IMR-90 (cell line): ENCODE measurements at regions not wholly inside any gene's neighbourhood (a gene's known extent, or its start where the extent isn't known, plus 50 kb on each side); places are given as distances from the start of the nearest gene placed in this dataset.
A peak's percentile ranks its signal among the peaks of the same experiment; 100 is the strongest.

Experiments
- ATAC-seq: fragments of 200-7000 bp; cut with Tn5 transposase; 2 replicates; pipeline ENCODE4 v1.9.1; 2020; ENCODE audit warnings: low read depth, mild to moderate bottlenecking, moderate library complexity
- BruUV-seq: library from RNA; stranded (reverse); fragments of 400-500 nt; replicated peaks from 2 replicates; lab custom pipeline; 2021; lab: Mats Ljungman, UMichigan
- CTCF ChIA-PET: fragments of 300-600 bp; formaldehyde crosslinking; extraction: SDS; loops from one replicate; lab custom pipeline; 2021; ENCODE audit warnings: antibody characterized with exemption; lab: Yijun Ruan, JAX
- POLR2A ChIA-PET: fragments of 300-600 bp; sonication (Branson Sonifier 250); formaldehyde crosslinking; loops from one replicate; lab custom pipeline; 2022; ENCODE audit warnings: antibody characterized with exemption; ENCODE audit not compliant: unreplicated experiment; lab: Charles Lee
- DNase-seq: peaks from one replicate; pipeline ENCODE4 v3.0.0; 2013
- H2AFZ ChIP-seq: replicated peaks from 2 replicates; pipeline ENCODE3; 2013; ENCODE audit warnings: low read length, mild to moderate bottlenecking; ENCODE audit not compliant: poor library complexity
- H2AK5ac ChIP-seq: 2 replicates; pipeline ENCODE4 v1.6.1; 2013; ENCODE audit warnings: low read depth, low read length, inconsistent platforms
- H2AK9ac ChIP-seq: replicated peaks from 2 replicates; pipeline ENCODE3; 2013; ENCODE audit warnings: mild to moderate bottlenecking, low read depth, low read length, moderate library complexity; ENCODE audit not compliant: poor library complexity
- H2BK120ac ChIP-seq: 2 replicates; pipeline ENCODE4 v1.6.1; 2013; ENCODE audit warnings: low read depth, low read length, inconsistent platforms
- H2BK15ac ChIP-seq: 3 replicates; pipeline ENCODE4 v1.6.1; 2013; ENCODE audit warnings: low read depth, low read length, inconsistent platforms
- H2BK20ac ChIP-seq: 2 replicates; pipeline ENCODE4 v1.6.1; 2013; ENCODE audit warnings: low read depth, mild to moderate bottlenecking, inconsistent platforms, low read length, moderate library complexity
- H2BK5ac ChIP-seq: 2 replicates; pipeline ENCODE4 v1.6.1; 2013; ENCODE audit warnings: mild to moderate bottlenecking, low read depth, low read length, inconsistent platforms; ENCODE audit not compliant: poor library complexity, severe bottlenecking
- H3K14ac ChIP-seq: replicated peaks from 2 replicates; pipeline ENCODE4 v1.6.1; 2013; ENCODE audit warnings: low read depth, low read length, inconsistent platforms
- H3K18ac ChIP-seq: 2 replicates; pipeline ENCODE4 v1.6.1; 2013; ENCODE audit warnings: low read depth, low read length, control low read depth
- H3K23ac ChIP-seq: 2 replicates; pipeline ENCODE4 v1.6.1; 2013; ENCODE audit warnings: low read depth, low read length, inconsistent platforms
- H3K27ac ChIP-seq: 2 replicates; pipeline ENCODE4 v1.5.1; 2013; ENCODE audit warnings: mild to moderate bottlenecking, control low read depth, low read length; ENCODE audit not compliant: insufficient read depth
- H3K27me3 ChIP-seq: 2 replicates; pipeline ENCODE4 v1.6.1; 2013; ENCODE audit warnings: low read length; ENCODE audit not compliant: control insufficient read depth, insufficient read depth
- H3K36me3 ChIP-seq: 2 replicates; pipeline ENCODE4 v1.6.1; 2013; ENCODE audit warnings: low read length, mixed read lengths; ENCODE audit not compliant: control insufficient read depth, insufficient read depth
- H3K4ac ChIP-seq: 2 replicates; pipeline ENCODE4 v1.6.1; 2013; ENCODE audit warnings: low read depth, low read length, inconsistent platforms
- H3K4me1 ChIP-seq: 2 replicates; pipeline ENCODE4 v1.6.1; 2013; ENCODE audit warnings: low read length, mixed read lengths; ENCODE audit not compliant: control insufficient read depth, insufficient read depth
- H3K4me2 ChIP-seq: 2 replicates; pipeline ENCODE4 v1.6.1; 2013; ENCODE audit warnings: low read depth, mild to moderate bottlenecking, control low read depth, low read length, moderate library complexity
- H3K4me3 ChIP-seq: 2 replicates; pipeline ENCODE4 v1.5.1; 2013; ENCODE audit warnings: low read depth, mild to moderate bottlenecking, control low read depth, low read length, moderate library complexity; ENCODE audit not compliant: insufficient read depth
- H3K56ac ChIP-seq: 2 replicates; pipeline ENCODE4 v1.6.1; 2013; ENCODE audit warnings: low read length, inconsistent platforms; ENCODE audit not compliant: insufficient read depth; ENCODE audit errors: extremely low read depth
- H3K79me1 ChIP-seq, 2 experiments: 2 replicates each; pipeline ENCODE4 v1.6.1; 2013; ENCODE audit warnings: low read length in 2 of 2, inconsistent platforms in 1 of 2, low read depth in 1 of 2
- H3K9ac ChIP-seq: 2 replicates; pipeline ENCODE4 v1.6.1; 2013; ENCODE audit warnings: low read depth, low read length, control low read depth
- H3K9me1 ChIP-seq: 2 replicates; pipeline ENCODE4 v1.6.1; 2013; ENCODE audit warnings: low read length, inconsistent platforms; ENCODE audit not compliant: insufficient read depth
- H3K9me3 ChIP-seq: 2 replicates; pipeline ENCODE4 v1.6.1; 2013; ENCODE audit warnings: low read length; ENCODE audit not compliant: control insufficient read depth, insufficient read depth
- H4K20me1 ChIP-seq: 2 replicates; pipeline ENCODE4 v1.6.1; 2013; ENCODE audit warnings: low read length, inconsistent platforms; ENCODE audit not compliant: insufficient read depth
- H4K5ac ChIP-seq: 2 replicates; pipeline ENCODE4 v1.6.1; 2013; ENCODE audit warnings: mild to moderate bottlenecking, low read depth, low read length, control low read depth
- H4K8ac ChIP-seq, 2 experiments: 2 replicates each; pipeline ENCODE4 v1.6.1; 2013; ENCODE audit warnings: low read depth in 2 of 2, low read length in 2 of 2, control low read depth in 1 of 2, inconsistent platforms in 1 of 2
- H4K91ac ChIP-seq: 2 replicates; pipeline ENCODE4 v1.6.1; 2013; ENCODE audit warnings: low read depth, low read length, inconsistent platforms; ENCODE audit not compliant: insufficient read depth
- CTCF ChIP-seq: conservative IDR thresholded peaks from 2 replicates; pipeline ENCODE4 v1.5.1; 2012; ENCODE audit warnings: mild to moderate bottlenecking, low read depth, low read length, improper control_type of control experiment
- RCOR1 ChIP-seq: IDR thresholded peaks from 2 replicates; pipeline ENCODE4 v1.6.1; 2012; ENCODE audit warnings: mild to moderate bottlenecking, low read length, improper control_type of control experiment; ENCODE audit not compliant: insufficient replicate concordance
- WGBS, 2 experiments: methylation state at CpG; one replicate each; pipeline versions ENCODE4 v1.1.5 to v1.1.7; 2013; ENCODE audit warnings: missing lambda C conversion rate in 2 of 2; ENCODE audit not compliant: insufficient read length in 1 of 2; ENCODE audit errors: extremely low coverage in 2 of 2; 5-methylcytosine and 5-hydroxymethylcytosine counted together
- dilution Hi-C: fragments of 300-500 bp; cut with HindIII; formaldehyde crosslinking; loops from one replicate; pipeline ENCODE4 v1.14.3; 2018; ENCODE audit warnings: low sequenced_read_pairs; ENCODE audit not compliant: unreplicated experiment
- in situ Hi-C: fragments of 300-500 bp; cut with MboI; formaldehyde crosslinking; loops from 3 replicates; pipeline ENCODE4 v1.14.3; 2019; ENCODE audit warnings: low sequenced_read_pairs, inconsistent platforms, mixed read lengths
- intact Hi-C: fragments of 100-400 bp; cut with micrococcal nuclease; formaldehyde crosslinking; loops from 2 replicates; pipeline ENCODE4 v1.10.0; 2022

DNA sequence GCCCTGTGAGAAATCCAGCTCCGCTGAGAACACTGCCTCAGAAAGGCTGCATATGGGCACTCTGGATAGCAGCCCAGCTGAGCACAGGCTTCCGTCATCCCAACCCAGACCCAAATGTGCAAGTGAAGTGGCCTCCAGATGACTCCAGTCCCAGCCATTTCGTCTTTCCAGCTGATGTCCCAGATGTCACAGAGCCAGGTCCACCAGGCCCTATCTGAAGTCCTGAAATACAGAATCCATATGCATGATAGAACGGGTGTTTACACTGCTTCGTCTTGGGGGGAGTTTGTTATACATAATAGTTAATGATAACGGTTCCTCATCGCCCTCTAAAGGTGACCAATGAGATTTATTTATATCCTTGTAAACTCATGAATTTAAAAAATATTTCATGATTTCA is 72.6 kb upstream of the TRIM2 start:
- ChIA-PET CTCF (no interaction called here), POLR2A (no interaction called here)
- H4K20me1 ChIP-seq = no peaks in the 10 kb centered on the region
- no peaks in the 10 kb centered on the region for H3K4me1 ChIP-seq
- H3K36me3 ChIP-seq = no peaks in the 10 kb centered on the region
- DNase-seq (no peak), ATAC-seq (no peak)
- H2BK120ac ChIP-seq = no peak overlapping the region
- H2AK5ac ChIP-seq = no peak overlapping the region
- H2BK5ac ChIP-seq = no peak overlapping the region
- H4K5ac ChIP-seq = no peak overlapping the region
- no peak overlapping the region for H3K4ac ChIP-seq
- H3K9me1 ChIP-seq = no peaks in the 10 kb centered on the region
- no peak overlapping the region for H3K23ac ChIP-seq
- H3K27me3 ChIP-seq = no peaks in the 10 kb centered on the region
- no peaks in the 10 kb centered on the region for H3K79me1 ChIP-seq
- H2AK9ac ChIP-seq = no peak overlapping the region
- H3K9me3 ChIP-seq = no peaks in the 10 kb centered on the region
- in situ Hi-C loops (no loop called here), dilution Hi-C loops (no loop called here), intact Hi-C loops (no loop called here)
- H2BK20ac ChIP-seq = no peak overlapping the region
- 80% methylated on average over 1 of the region's 7 CpGs; no CpG with 5 or more reads in 1 of the 2 experiments for WGBS, 2 experiments
- H3K14ac ChIP-seq = no peak overlapping the region
- H2AFZ ChIP-seq = no peak overlapping the region
- no peak overlapping the region for H3K56ac ChIP-seq
- no peak overlapping the region for H4K91ac ChIP-seq
- H2BK15ac ChIP-seq = no peak overlapping the region
- no peak overlapping the region for H3K27ac ChIP-seq
- BruUV-seq = no TSS peak
- TF ChIP-seq RCOR1 = no peak
- TF ChIP-seq CTCF = peak; percentile 25
- no peak overlapping the region for H3K18ac ChIP-seq
- H3K9ac ChIP-seq = no peak overlapping the region
- no peak overlapping the region for H4K8ac ChIP-seq
- H3K4me3 ChIP-seq = no peak overlapping the region
- H3K4me2 ChIP-seq = no peak overlapping the region
